HEK293 (cell line): ENCODE measurements at regions not wholly inside any gene's neighbourhood (a gene's known extent, or its start where the extent isn't known, plus 50 kb on each side); places are given as distances from the start of the nearest gene placed in this dataset.

Source experiments
- CTCF ChIP-seq: fragments of 450-650 bp; formaldehyde crosslinking; IDR thresholded peaks from 2 replicates; pipeline ENCODE4 v1.5.1; 2016; ENCODE audit warnings: missing biosample characterization, missing genetic modification characterization
- MYNN ChIP-seq: fragments of 450-650 bp; formaldehyde crosslinking; IDR thresholded peaks from 2 replicates; pipeline ENCODE4 v1.5.1; 2016; ENCODE audit warnings: missing biosample characterization, missing genetic modification characterization, borderline replicate concordance
- SETDB1 ChIP-seq: IDR thresholded peaks from one replicate; pipeline ENCODE4 v1.6.1; 2017; ENCODE audit warnings: mild to moderate bottlenecking, low read length, moderate library complexity, mixed read lengths; ENCODE audit not compliant: insufficient read length
- SP2 ChIP-seq: fragments of 450-650 bp; formaldehyde crosslinking; IDR thresholded peaks from 2 replicates; pipeline ENCODE4 v1.5.1; 2016; ENCODE audit warnings: missing biosample characterization, missing genetic modification characterization
- YY1 ChIP-seq: fragments of 450-650 bp; formaldehyde crosslinking; IDR thresholded peaks from 2 replicates; pipeline ENCODE4 v1.5.1; 2018; ENCODE audit warnings: missing biosample characterization, missing genetic modification characterization
- ZFP3 ChIP-seq: fragments of 450-650 bp; formaldehyde crosslinking; IDR thresholded peaks from 2 replicates; pipeline ENCODE4 v1.5.1; 2016; ENCODE audit warnings: low read depth, missing biosample characterization, missing genetic modification characterization
- ZNF114 ChIP-seq: fragments of 450-650 bp; formaldehyde crosslinking; IDR thresholded peaks from 2 replicates; pipeline ENCODE4 v1.5.0; 2017; ENCODE audit warnings: missing biosample characterization, missing genetic modification characterization
- ZNF223 ChIP-seq: fragments of 450-650 bp; formaldehyde crosslinking; IDR thresholded peaks from 2 replicates; pipeline ENCODE4 v1.5.1; 2016; ENCODE audit warnings: missing biosample characterization, missing genetic modification characterization
- ZNF488 ChIP-seq: fragments of 450-650 bp; formaldehyde crosslinking; IDR thresholded peaks from 2 replicates; pipeline ENCODE4 v1.5.1; 2016; ENCODE audit warnings: missing biosample characterization, missing genetic modification characterization
- ZNF549 ChIP-seq: fragments of 450-650 bp; IDR thresholded peaks from 2 replicates; pipeline ENCODE4 v1.5.1; 2018; ENCODE audit warnings: missing biosample characterization, missing genetic modification characterization, mild to moderate bottlenecking, inconsistent platforms, moderate library complexity
- ZNF555 ChIP-seq: fragments of 450-650 bp; formaldehyde crosslinking; conservative IDR thresholded peaks from 2 replicates; pipeline ENCODE4 v1.5.1; 2017; ENCODE audit warnings: missing biosample characterization, mild to moderate bottlenecking, missing genetic modification characterization, inconsistent platforms
- ZNF600 ChIP-seq: fragments of 450-650 bp; formaldehyde crosslinking; IDR thresholded peaks from 2 replicates; pipeline ENCODE4 v1.5.1; 2016; ENCODE audit warnings: missing biosample characterization, missing genetic modification characterization
- ZSCAN30 ChIP-seq: fragments of 450-650 bp; IDR thresholded peaks from 2 replicates; pipeline ENCODE4 v1.5.1; 2018; ENCODE audit warnings: missing biosample characterization, mild to moderate bottlenecking, missing genetic modification characterization, moderate library complexity

- TF ChIP-seq SETDB1 = no peak
- no peak for TF ChIP-seq MYNN
- no peak for TF ChIP-seq CTCF
- no peak for TF ChIP-seq ZFP3 (tag by site-specific recombination)
- TF ChIP-seq ZNF555 (tag by site-specific recombination) = no peak
- TF ChIP-seq ZNF114 = no peak
- TF ChIP-seq ZNF549 (tag by site-specific recombination) = no peak
- TF ChIP-seq ZSCAN30 (tag by site-specific recombination) = no peak
- no peak for TF ChIP-seq ZNF223
- TF ChIP-seq YY1 (tag by site-specific recombination) = no peak
- no peak for TF ChIP-seq SP2 (tag by site-specific recombination)
- no peak for TF ChIP-seq ZNF600 (tag by site-specific recombination)
- no peak for TF ChIP-seq ZNF488
Observed at GRCh38 chr5:61788548-61788947, 456.5 kb downstream of the ZSWIM6 start.
